ENCODE measurements at regions not wholly inside any gene's neighbourhood (a gene's known extent, or its start where the extent isn't known, plus 50 kb on each side); places are given as distances from the start of the nearest gene placed in this dataset.

GRCh38 chr9:126063326-126063725 is 263.3 kb upstream of the MVB12B start:
- Histone ChIP-seq H3K4me1 (ENCODE audit: insufficient read depth, low read length) (no peaks in the 10 kb centered on the region), H4K20me1 (ENCODE audit: insufficient read depth, low read length) (no peaks in the 10 kb centered on the region), H3K27me3 (ENCODE audit: insufficient read depth, low read length) (peaks cover 27% of the 10 kb centered on the region), H3K4me2 (ENCODE audit: insufficient read depth, low read length) (no peak overlapping the region), H3K4me3 (ENCODE audit: insufficient read depth, low read length) (no peak overlapping the region), H3K27ac (ENCODE audit: low read depth, low read length) (no peak overlapping the region), H3K36me3 (ENCODE audit: insufficient read depth, low read length) (no peaks in the 10 kb centered on the region), H3K79me2 (ENCODE audit: insufficient read depth, low read length) (no peaks in the 10 kb centered on the region), H3K9me3 (ENCODE audit: low read depth, low read length) (no peaks in the 10 kb centered on the region), H2AFZ (ENCODE audit: low read length) (no peak overlapping the region)
- no peak for TF ChIP-seq CTCF (IDR thresholded peaks at IDR 0.05; ENCODE audit: extremely low read depth, low read depth, low read length)
- no peak for DNase-seq (ENCODE audit: insufficient read length, low spot score, missing footprints)

- no peak for TF ChIP-seq CTCF (IDR thresholded peaks at IDR 0.05; ENCODE audit: extremely low read depth, low read depth, low read length)
- Histone ChIP-seq H3K4me3 (ENCODE audit: insufficient read depth, low read length) (no peak overlapping the region), H3K79me2 (ENCODE audit: insufficient read depth, low read length) (no peaks in the 10 kb centered on the region), H3K27me3 (ENCODE audit: insufficient read depth, low read length) (peaks cover 23% of the 10 kb centered on the region), H3K9me3 (ENCODE audit: low read depth, low read length) (no peaks in the 10 kb centered on the region), H3K36me3 (ENCODE audit: insufficient read depth, low read length) (no peaks in the 10 kb centered on the region), H2AFZ (ENCODE audit: low read length) (no peak overlapping the region), H4K20me1 (ENCODE audit: insufficient read depth, low read length) (no peaks in the 10 kb centered on the region), H3K4me2 (ENCODE audit: insufficient read depth, low read length) (no peak overlapping the region), H3K27ac (ENCODE audit: low read depth, low read length) (no peak overlapping the region), H3K4me1 (ENCODE audit: insufficient read depth, low read length) (no peaks in the 10 kb centered on the region)
- DNase-seq (ENCODE audit: insufficient read length, low spot score, missing footprints): no peak
Measured at GRCh38 chr9:126066131-126066530, 260.5 kb upstream of the MVB12B start.

GRCh38 chr9:126067031-126067734 is 259.4 kb upstream of the MVB12B start:
- DNase-seq (ENCODE audit: insufficient read length, low spot score, missing footprints): peak; percentile 50
- no peak for TF ChIP-seq CTCF (IDR thresholded peaks at IDR 0.05; ENCODE audit: extremely low read depth, low read depth, low read length)
- Histone ChIP-seq H3K9me3 (ENCODE audit: low read depth, low read length) (no peaks in the 10 kb centered on the region), H3K27me3 (ENCODE audit: insufficient read depth, low read length) (peaks cover 23% of the 10 kb centered on the region), H3K4me3 (ENCODE audit: insufficient read depth, low read length) (no peak overlapping the region), H3K4me1 (ENCODE audit: insufficient read depth, low read length) (no peaks in the 10 kb centered on the region), H3K36me3 (ENCODE audit: insufficient read depth, low read length) (no peaks in the 10 kb centered on the region), H4K20me1 (ENCODE audit: insufficient read depth, low read length) (no peaks in the 10 kb centered on the region), H3K4me2 (ENCODE audit: insufficient read depth, low read length) (no peak overlapping the region), H3K27ac (ENCODE audit: low read depth, low read length) (no peak overlapping the region), H2AFZ (ENCODE audit: low read length) (no peak overlapping the region), H3K79me2 (ENCODE audit: insufficient read depth, low read length) (no peaks in the 10 kb centered on the region)

- H3K79me2 ChIP-seq (ENCODE audit: insufficient read depth, low read length): no peaks in the 10 kb centered on the region
- H4K20me1 ChIP-seq (ENCODE audit: insufficient read depth, low read length): no peaks in the 10 kb centered on the region
- no peak for TF ChIP-seq CTCF (IDR thresholded peaks at IDR 0.05; ENCODE audit: extremely low read depth, low read depth, low read length)
- no peak for DNase-seq (ENCODE audit: insufficient read length, low spot score, missing footprints)
- H3K36me3 ChIP-seq (ENCODE audit: insufficient read depth, low read length): no peaks in the 10 kb centered on the region
- no peaks in the 10 kb centered on the region for H3K9me3 ChIP-seq (ENCODE audit: low read depth, low read length)
- H3K27ac ChIP-seq (ENCODE audit: low read depth, low read length): no peak overlapping the region
- peaks cover 23% of the 10 kb centered on the region for H3K27me3 ChIP-seq (ENCODE audit: insufficient read depth, low read length)
- H3K4me1 ChIP-seq (ENCODE audit: insufficient read depth, low read length): no peaks in the 10 kb centered on the region
- H2AFZ ChIP-seq (ENCODE audit: low read length): no peak overlapping the region
- no peak overlapping the region for H3K4me2 ChIP-seq (ENCODE audit: insufficient read depth, low read length)
- no peak overlapping the region for H3K4me3 ChIP-seq (ENCODE audit: insufficient read depth, low read length)
Measured at GRCh38 chr9:126068534-126069230, 257.9 kb upstream of the MVB12B start.

All from osteoblast (primary cell).